Lung microvascular endothelial cell (primary cell): ENCODE measurements at regions not wholly inside any gene's neighbourhood (a gene's known extent, or its start where the extent isn't known, plus 50 kb on each side); places are given as distances from the start of the nearest gene placed in this dataset.

Source experiments
- DNase-seq, 2 donors: peaks; one replicate each; pipeline versions ENCODE4 v3.0.0 to v3.0.0-alpha.2; 2010; ENCODE audit warnings: low read depth in 2 of 2

GRCh38 chr16:6211644-6212043 lies 1114.0 kb upstream of the EEF2KMT start:
- no peak for DNase-seq

- DNase-seq: no peak
Observed at GRCh38 chr16:6209355-6209930, 1111.8 kb upstream of the EEF2KMT start.

GRCh38 chr16:6207580-6207979 lies 1110.0 kb upstream of the EEF2KMT start:
- DNase-seq: no peak

- no peak for DNase-seq
Observed at GRCh38 chr16:6207124-6207523, 1109.5 kb upstream of the EEF2KMT start.

GRCh38 chr16:6206080-6206479 lies 1108.5 kb upstream of the EEF2KMT start:
- no peak for DNase-seq

GRCh38 chr16:6204945-6205344 lies 1107.3 kb upstream of the EEF2KMT start:
- no peak for DNase-seq

- DNase-seq: no peak
Observed at GRCh38 chr16:6200861-6201260, 1103.3 kb upstream of the EEF2KMT start.

- no peak for DNase-seq
Observed at GRCh38 chr16:6200271-6200670, 1102.7 kb upstream of the EEF2KMT start.

GRCh38 chr16:6195966-6196365 lies 1098.4 kb upstream of the EEF2KMT start:
- DNase-seq: no peak

- peak in 1 of 2 donors; percentile 14 for DNase-seq
Observed at GRCh38 chr16:6193718-6194117, 1096.1 kb upstream of the EEF2KMT start.

- DNase-seq: no peak
Observed at GRCh38 chr16:6192984-6193383, 1095.4 kb upstream of the EEF2KMT start.

- no peak for DNase-seq
Observed at GRCh38 chr16:6192532-6192931, 1094.9 kb upstream of the EEF2KMT start.

- no peak for DNase-seq
Observed at GRCh38 chr16:6190776-6191175, 1093.2 kb upstream of the EEF2KMT start.

- DNase-seq: no peak
Observed at GRCh38 chr16:6189216-6189615, 1091.6 kb upstream of the EEF2KMT start.

GRCh38 chr16:6177616-6178180 lies 1080.1 kb upstream of the EEF2KMT start:
- no peak for DNase-seq

GRCh38 chr16:6170022-6170421 lies 1072.4 kb upstream of the EEF2KMT start:
- no peak for DNase-seq

GRCh38 chr16:6165330-6165979 lies 1067.9 kb upstream of the EEF2KMT start:
- no peak for DNase-seq

GRCh38 chr16:6160871-6161270 lies 1063.3 kb upstream of the EEF2KMT start:
- no peak for DNase-seq

GRCh38 chr16:6160303-6160702 lies 1062.7 kb upstream of the EEF2KMT start:
- no peak for DNase-seq

- DNase-seq: no peak
Observed at GRCh38 chr16:6157806-6158205, 1060.2 kb upstream of the EEF2KMT start.

GRCh38 chr16:6155271-6155670 lies 1057.7 kb upstream of the EEF2KMT start:
- DNase-seq: no peak

- DNase-seq: no peak
Observed at GRCh38 chr16:6153901-6154300, 1056.3 kb upstream of the EEF2KMT start.

- DNase-seq: no peak
Observed at GRCh38 chr16:6149031-6149430, 1051.4 kb upstream of the EEF2KMT start.
